HG02759 (cell line): ENCODE measurements at regions not wholly inside any gene's neighbourhood (a gene's known extent, or its start where the extent isn't known, plus 50 kb on each side); places are given as distances from the start of the nearest gene placed in this dataset.
"Not testable (repeated sequence)": the region's sequence is repeated elsewhere in the genome, so short reads cannot be mapped to it uniquely, and the experiment has no call there.

Experiments
- ATAC-seq: cut with Tn5 transposase; IDR thresholded peaks from one replicate; pipeline ENCODE4 v1.9.1; 2021; ENCODE audit warnings: mild to moderate bottlenecking, moderate library complexity; ENCODE audit not compliant: unreplicated experiment

- ATAC-seq = no peak
Measured at GRCh38 chr5:87034557-87034956, 233.1 kb upstream of the RASA1 start.

GRCh38 chr5:87042554-87042953 lies 225.1 kb upstream of the RASA1 start:
- ATAC-seq = no peak

DNA sequence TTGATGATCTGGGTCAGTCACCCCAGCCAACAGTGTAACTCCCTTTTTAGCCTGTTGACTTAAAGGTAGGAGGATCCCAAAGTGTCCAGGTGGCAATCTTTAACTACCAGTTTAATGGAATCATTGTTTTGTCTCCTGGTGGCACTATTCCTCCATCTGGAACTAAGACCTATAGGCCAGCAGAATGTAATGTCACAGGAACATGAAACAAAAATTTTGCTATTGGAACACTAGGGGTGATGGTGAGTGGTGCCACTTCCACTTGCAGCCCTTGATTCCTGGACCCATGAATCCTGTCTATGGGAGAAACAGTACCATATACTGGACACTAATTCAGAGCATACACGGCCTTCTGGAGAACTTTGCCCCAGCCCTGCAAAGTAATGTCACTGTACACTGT lies 219.5 kb upstream of the RASA1 start:
- no peak for ATAC-seq

DNA sequence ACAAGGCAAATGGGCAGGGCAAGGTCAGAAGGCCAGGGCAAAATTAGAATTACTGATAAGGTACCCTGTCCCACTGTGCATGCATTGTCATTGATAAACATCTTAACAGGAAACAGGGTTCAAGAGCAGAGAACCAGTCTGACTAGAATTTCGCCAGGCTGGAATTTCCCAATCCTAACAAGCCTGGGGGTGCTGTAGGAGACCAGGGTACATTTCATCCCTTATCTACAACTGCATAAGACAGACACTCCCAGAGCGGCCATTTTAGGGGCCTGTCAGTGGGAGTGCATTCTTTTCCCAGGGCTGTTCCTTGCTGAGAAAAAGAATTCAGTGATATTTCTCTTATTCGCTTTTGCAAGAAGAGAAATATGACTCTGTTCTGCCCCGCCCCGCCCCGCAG lies 218.7 kb upstream of the RASA1 start:
- ATAC-seq = not testable (repeated sequence)

GRCh38 chr5:87051502-87052113 lies 216.1 kb upstream of the RASA1 start:
- no peak for ATAC-seq

GRCh38 chr5:87053146-87053545 lies 214.5 kb upstream of the RASA1 start:
- ATAC-seq = no peak

DNA sequence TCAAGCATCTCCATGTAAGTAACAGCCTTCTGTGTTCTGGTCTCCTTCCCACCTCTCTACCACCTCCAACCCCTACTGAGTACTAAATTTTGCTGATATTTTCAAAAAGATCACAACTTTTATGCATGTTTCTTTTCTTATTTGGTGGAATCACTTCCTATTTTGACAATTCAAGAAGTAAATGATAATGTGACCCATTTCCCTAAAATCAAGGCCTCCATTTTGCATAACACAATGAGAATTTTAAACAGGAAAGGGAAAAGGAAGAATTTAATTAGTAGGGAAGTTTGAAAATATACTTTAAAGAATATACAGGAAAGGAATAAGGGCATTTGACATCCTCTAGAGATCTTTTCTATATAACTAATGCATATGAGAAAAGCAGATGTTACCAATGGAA lies 212.9 kb upstream of the RASA1 start:
- ATAC-seq = no peak

DNA sequence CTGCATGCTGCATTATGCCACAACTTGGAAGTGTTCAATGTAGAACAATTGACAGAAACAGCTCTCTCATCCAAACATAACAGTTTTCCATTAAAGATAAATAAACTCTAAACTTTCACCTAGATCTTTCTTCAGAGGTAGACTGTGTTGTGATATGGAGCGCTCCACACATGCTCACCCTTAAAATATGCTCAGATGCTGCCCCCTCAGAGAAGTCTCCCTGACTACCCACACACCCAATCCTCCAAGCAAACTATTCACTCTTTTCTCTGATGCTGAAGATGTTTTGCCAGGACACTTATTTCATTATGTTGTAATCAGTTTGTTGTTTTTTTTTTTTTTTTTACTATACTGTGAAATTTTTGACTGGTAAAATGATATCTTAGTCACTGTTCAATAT lies 206.6 kb upstream of the RASA1 start:
- no peak for ATAC-seq

DNA sequence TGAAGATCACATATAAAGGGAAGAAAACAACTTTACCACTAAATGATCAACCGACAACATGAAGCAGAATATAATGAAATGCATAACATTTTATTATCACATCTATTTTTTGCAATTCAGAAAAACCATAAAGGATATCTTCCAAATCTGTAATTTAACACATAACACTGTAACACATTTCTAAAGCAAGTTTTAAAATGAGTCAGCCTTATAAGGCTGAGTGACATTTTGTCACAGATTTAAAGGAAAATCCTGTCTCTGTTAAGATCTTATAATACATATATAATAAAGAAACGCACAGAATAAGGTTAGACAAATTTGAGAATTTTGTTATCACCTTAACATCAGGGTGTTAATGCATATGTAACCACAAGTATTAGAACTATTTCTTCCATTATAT lies 198.4 kb upstream of the RASA1 start:
- no peak for ATAC-seq

DNA sequence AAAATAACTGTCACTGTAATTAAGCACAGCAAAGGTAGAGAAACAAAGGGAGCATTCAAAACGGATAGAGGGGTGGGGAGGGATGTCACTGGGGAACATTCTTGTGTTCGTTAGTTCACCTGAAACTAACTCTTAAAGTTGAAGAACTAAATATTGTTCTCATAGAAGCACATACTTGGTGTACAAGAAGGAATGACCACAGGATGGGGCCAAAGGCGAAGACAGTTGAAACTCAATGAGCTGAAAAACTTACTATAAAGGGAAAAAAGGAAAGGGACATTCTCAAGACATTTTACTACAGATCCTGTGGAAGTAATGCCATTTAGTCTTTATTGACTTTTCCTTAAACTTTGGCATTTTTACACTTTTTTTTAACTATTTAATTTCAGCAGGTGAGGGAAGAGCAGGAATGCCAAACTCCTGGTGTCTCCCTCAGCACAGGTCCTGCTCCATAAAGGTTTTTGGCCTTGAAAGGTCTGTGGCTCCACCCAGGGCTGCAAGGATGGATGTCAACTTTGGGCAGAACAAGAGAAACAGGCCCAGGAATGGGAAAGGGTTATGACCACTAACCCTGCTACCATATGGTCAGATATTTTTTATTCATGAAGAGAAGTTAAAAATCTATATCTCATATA lies 197.6 kb upstream of the RASA1 start:
- ATAC-seq = no peak

GRCh38 chr5:87074072-87074471 lies 193.6 kb upstream of the RASA1 start:
- no peak for ATAC-seq

- ATAC-seq = peak; percentile 96
Measured at GRCh38 chr5:87074934-87075541, 192.6 kb upstream of the RASA1 start.

DNA sequence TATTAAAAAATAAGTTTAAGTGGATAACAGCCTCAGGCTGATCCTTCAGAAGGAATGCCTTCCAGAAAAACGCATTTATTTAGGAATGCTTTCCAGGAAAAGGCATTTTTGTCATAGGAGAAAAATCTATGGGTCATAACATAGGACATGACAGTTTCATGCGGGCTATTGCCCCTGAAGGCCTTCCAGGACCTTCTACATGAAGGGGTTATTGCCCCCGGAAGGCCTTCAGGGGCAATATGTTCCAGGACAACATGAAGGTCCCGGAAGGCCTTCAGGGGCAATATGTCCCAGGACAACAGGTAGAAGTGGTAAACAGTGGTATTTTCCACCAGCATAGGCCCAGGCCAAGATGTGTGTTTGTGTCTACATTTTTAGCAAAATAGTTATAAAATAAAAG lies 191.3 kb upstream of the RASA1 start:
- no peak for ATAC-seq

- no peak for ATAC-seq
Measured at GRCh38 chr5:87076931-87077330, 190.8 kb upstream of the RASA1 start.

DNA sequence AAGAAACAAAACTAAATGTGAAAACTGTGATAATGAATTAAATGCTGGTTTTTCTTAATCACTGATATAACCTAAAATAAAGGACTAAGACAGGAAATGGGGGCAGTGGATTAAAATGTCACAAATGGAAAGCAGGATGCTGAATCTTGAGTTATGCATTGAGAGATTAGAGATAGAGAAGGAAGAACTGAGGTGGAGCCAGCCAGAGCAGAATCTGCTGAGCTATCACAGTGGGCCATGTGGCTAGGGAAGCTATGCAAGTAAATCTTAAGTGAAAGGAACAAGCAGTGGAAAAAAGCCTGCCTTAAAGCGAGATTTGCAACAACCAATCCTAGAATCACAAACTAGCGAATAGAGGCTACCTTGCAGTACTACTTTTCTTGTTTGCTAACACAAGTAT lies 188.5 kb upstream of the RASA1 start:
- no peak for ATAC-seq

GRCh38 chr5:87081016-87081415 lies 186.7 kb upstream of the RASA1 start:
- ATAC-seq = peak; percentile 10

- ATAC-seq = peak; percentile 93
Measured at GRCh38 chr5:87081511-87082372, 185.9 kb upstream of the RASA1 start.

DNA sequence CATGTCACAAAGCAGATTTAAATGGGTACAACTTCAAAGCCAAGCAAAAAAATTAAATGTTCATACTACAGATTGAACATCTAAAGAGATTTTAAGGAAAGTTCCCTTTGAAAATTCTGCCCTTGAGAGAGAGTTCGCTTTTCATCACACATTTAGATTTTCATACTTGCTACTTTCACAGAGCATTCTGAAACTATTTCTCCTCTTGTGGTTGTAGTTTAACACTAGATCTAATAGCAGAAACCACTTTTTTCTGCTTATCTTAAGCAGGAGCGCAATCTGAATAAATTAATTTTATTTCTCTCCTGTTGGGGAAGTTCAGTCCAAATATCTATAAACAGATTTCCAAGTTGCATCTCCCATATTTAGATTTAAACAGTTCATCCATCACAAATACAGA lies 173.3 kb upstream of the RASA1 start:
- ATAC-seq = no peak

DNA sequence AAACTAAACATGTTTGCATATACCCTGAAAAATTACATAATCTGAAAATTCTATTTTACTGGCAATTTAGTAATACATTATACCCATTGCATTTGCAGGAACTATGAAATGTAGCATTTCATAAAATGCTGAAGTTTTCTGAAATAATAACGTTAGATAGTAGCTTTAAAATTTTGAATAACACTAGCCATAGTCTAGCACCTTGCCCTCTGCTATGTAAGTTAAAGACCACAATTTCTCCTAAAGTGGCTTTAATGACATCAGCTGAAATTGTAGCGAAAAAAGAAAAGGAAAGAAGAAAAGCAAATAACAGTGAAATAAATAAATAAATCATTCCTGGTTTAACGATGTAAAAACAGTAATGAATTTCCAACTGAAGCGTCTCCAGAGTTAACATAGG lies 172.8 kb upstream of the RASA1 start:
- no peak for ATAC-seq

DNA sequence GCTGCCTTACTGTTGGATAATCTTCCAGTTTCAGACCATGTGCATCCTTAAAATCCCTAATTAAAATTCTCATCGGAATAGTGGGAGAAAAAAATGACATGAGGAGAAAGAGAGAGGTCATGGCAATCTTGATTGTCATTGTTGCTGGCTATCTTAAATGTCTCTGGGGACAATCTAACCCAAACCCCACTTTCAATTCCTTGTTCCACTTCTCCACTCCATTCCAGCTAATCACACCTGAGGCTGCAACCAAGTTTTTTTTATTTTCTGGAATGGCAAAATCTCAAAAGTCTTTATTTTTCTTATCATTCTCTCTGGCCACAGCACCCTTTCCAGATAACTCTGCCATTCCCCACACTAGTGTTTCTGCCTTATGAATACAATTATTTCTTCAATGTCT lies 171.9 kb upstream of the RASA1 start:
- ATAC-seq = no peak

GRCh38 chr5:87097664-87098063 lies 170.0 kb upstream of the RASA1 start:
- no peak for ATAC-seq
